PC-3 (cell line): ENCODE measurements at regions not wholly inside any gene's neighbourhood (a gene's known extent, or its start where the extent isn't known, plus 50 kb on each side); places are given as distances from the start of the nearest gene placed in this dataset.

Experiments used
- ATAC-seq: fragments of 200-7000 bp; cut with Tn5 transposase; 2 replicates; pipeline ENCODE4 v1.9.1; 2020; ENCODE audit warnings: mild to moderate bottlenecking, moderate library complexity
- BruUV-seq: library from RNA; stranded (reverse); fragments of 400-500 nt; replicated peaks from 2 replicates; lab custom pipeline; 2021; lab: Mats Ljungman, UMichigan
- CTCF ChIA-PET: fragments of 300-600 bp; sonication (Branson Sonifier 250); formaldehyde crosslinking; loops from one replicate; lab custom pipeline; 2022; ENCODE audit warnings: antibody characterized with exemption; lab: Charles Lee
- POLR2A ChIA-PET: fragments of 300-600 bp; sonication (Branson Sonifier 250); formaldehyde crosslinking; loops from one replicate; lab custom pipeline; 2022; ENCODE audit warnings: antibody characterized with exemption; ENCODE audit not compliant: unreplicated experiment; lab: Charles Lee
- DNase-seq: peaks from one replicate; pipeline ENCODE4 v3.0.0-alpha.2; 2015
- H2AFZ ChIP-seq: fragments of 300-600 bp; sonication (generic); 2 replicates; pipeline ENCODE4 v1.6.0; 2016; ENCODE audit warnings: antibody characterized with exemption, low read length
- H3F3A ChIP-seq: fragments of 300-600 bp; sonication (generic); one replicate; pipeline ENCODE4 v1.6.0; 2017; ENCODE audit warnings: antibody characterized with exemption, low read length, control low read depth, mild to moderate bottlenecking; ENCODE audit not compliant: unreplicated experiment
- H3K27ac ChIP-seq: fragments of 300-600 bp; sonication (generic); 2 replicates; pipeline ENCODE4 v1.5.1; 2016; ENCODE audit warnings: mild to moderate bottlenecking, low read length
- H3K27me3 ChIP-seq: fragments of 300-600 bp; sonication (generic); 2 replicates; pipeline ENCODE4 v1.6.1; 2016; ENCODE audit warnings: low read length, mixed read lengths
- H3K36me3 ChIP-seq: fragments of 300-600 bp; sonication (generic); 2 replicates; pipeline ENCODE4 v1.6.1; 2016; ENCODE audit warnings: low read depth, mixed run types, low read length, mixed read lengths
- H3K4me1 ChIP-seq: fragments of 300-600 bp; sonication (generic); 2 replicates; pipeline ENCODE4 v1.5.1; 2016; ENCODE audit warnings: low read length; ENCODE audit not compliant: insufficient read depth
- H3K4me2 ChIP-seq: fragments of 300-600 bp; sonication (generic); 2 replicates; pipeline ENCODE4 v1.6.0; 2016; ENCODE audit warnings: low read length
- H3K4me3 ChIP-seq: fragments of 300-600 bp; sonication (generic); 2 replicates; pipeline ENCODE4 v1.5.1; 2016; ENCODE audit warnings: mild to moderate bottlenecking, low read length, mixed read lengths
- H3K79me2 ChIP-seq: fragments of 300-600 bp; sonication (generic); 2 replicates; pipeline ENCODE4 v1.6.1; 2017; ENCODE audit warnings: low read length, mixed read lengths
- H3K9ac ChIP-seq: fragments of 300-600 bp; sonication (generic); 2 replicates; pipeline ENCODE4 v1.6.0; 2016; ENCODE audit warnings: mild to moderate bottlenecking, low read length
- H3K9me2 ChIP-seq: fragments of 300-600 bp; sonication (generic); replicated peaks from 2 replicates; pipeline ENCODE4 v1.6.1; 2016; ENCODE audit warnings: mixed run types, low read length, mixed read lengths
- H3K9me3 ChIP-seq: fragments of 300-600 bp; sonication (generic); 2 replicates; pipeline ENCODE4 v1.6.1; 2016; ENCODE audit warnings: low read length, mixed read lengths
- H4K20me1 ChIP-seq: fragments of 300-600 bp; sonication (generic); 2 replicates; pipeline ENCODE4 v1.6.1; 2016; ENCODE audit warnings: low read length, mixed read lengths
- CTCF ChIP-seq: fragments of 300-600 bp; sonication (generic); conservative IDR thresholded peaks from 2 replicates; pipeline ENCODE4 v1.5.1; 2017; ENCODE audit warnings: antibody characterized with exemption, low read depth, mild to moderate bottlenecking, low read length
- EZH2 ChIP-seq: fragments of 300-600 bp; sonication (generic); IDR thresholded peaks from one replicate; pipeline ENCODE4 v1.6.1; 2017; ENCODE audit warnings: antibody characterized with exemption, mild to moderate bottlenecking, low read length; ENCODE audit not compliant: unreplicated experiment
- EZH2phosphoT487 ChIP-seq: fragments of 300-600 bp; sonication (generic); IDR thresholded peaks from 2 replicates; pipeline ENCODE4 v1.6.1; 2018; ENCODE audit warnings: mild to moderate bottlenecking, antibody characterized with exemption, low read length, borderline replicate concordance
- intact Hi-C: fragments of 100-400 bp; cut with micrococcal nuclease; formaldehyde crosslinking; loops from 2 replicates; pipeline ENCODE4 v1.9.0; 2023

GRCh38 chr6:40849546-40849945, 189.5 kb downstream of the UNC5CL start:
- Histone ChIP-seq H2AFZ (no peak overlapping the region), H3K4me2 (no peak overlapping the region), H3F3A (no peaks in the 10 kb centered on the region), H3K4me3 (no peak overlapping the region), H3K9ac (no peak overlapping the region), H3K79me2 (no peaks in the 10 kb centered on the region), H3K9me2 (no peaks in the 10 kb centered on the region), H3K27me3 (0 out of 2 replicates have a peak, but pooled peaks cover 6% of the 10 kb centered on the region), H3K4me1 (no peaks in the 10 kb centered on the region), H3K27ac (no peak overlapping the region), H3K9me3 (no peaks in the 10 kb centered on the region), H4K20me1 (no peaks in the 10 kb centered on the region), H3K36me3 (no peaks in the 10 kb centered on the region)
- TF ChIP-seq EZH2 (no peak), CTCF (no peak), EZH2phosphoT487 (no peak)
- BruUV-seq, result no TSS peak
- no peak for DNase-seq
- ChIA-PET CTCF (no interaction called here), POLR2A (no interaction called here)
- intact Hi-C loops, result loop anchor here (5.0 kb wide), 2 partner anchors 867 to 1502 kb away; no protein-coding TSS in a partner anchor
- ATAC-seq, result no peak

- POLR2A ChIA-PET, result no interaction called here
- Histone ChIP-seq H3K79me2 (no peaks in the 10 kb centered on the region), H3K4me3 (no peak overlapping the region), H3K4me1 (no peaks in the 10 kb centered on the region), H4K20me1 (no peaks in the 10 kb centered on the region), H3F3A (no peaks in the 10 kb centered on the region), H3K36me3 (no peaks in the 10 kb centered on the region), H3K27ac (no peak overlapping the region), H3K9me3 (no peaks in the 10 kb centered on the region), H3K27me3 (peaks cover 10% of the 10 kb centered on the region), H3K9me2 (no peaks in the 10 kb centered on the region), H3K4me2 (no peak overlapping the region), H2AFZ (no peak overlapping the region), H3K9ac (no peak overlapping the region)
- intact Hi-C loops, result loop anchor here (5.0 kb wide), 2 partner anchors 867 to 1502 kb away; no protein-coding TSS in a partner anchor
- CTCF ChIA-PET, result no interaction called here
- TF ChIP-seq EZH2 (no peak), EZH2phosphoT487 (no peak), CTCF (no peak)
- no TSS peak for BruUV-seq
- ATAC-seq (no peak), DNase-seq (no peak)
These were observed 190.0 kb downstream of the UNC5CL start for GRCh38 chr6:40848868-40849514.

GRCh38 chr6:40848038-40848437, 191.0 kb downstream of the UNC5CL start:
- H3K27me3 ChIP-seq, result peaks cover 20% of the 10 kb centered on the region
- ATAC-seq, result no peak

More at GRCh38 chr6:40848038-40848437, 191.0 kb downstream of the UNC5CL start:
- H3K79me2 ChIP-seq, result no peaks in the 10 kb centered on the region
- H3K9me3 ChIP-seq, result no peaks in the 10 kb centered on the region
- no peaks in the 10 kb centered on the region for H3K36me3 ChIP-seq
- no peak for TF ChIP-seq EZH2phosphoT487
- no peak for TF ChIP-seq CTCF
- H3K4me3 ChIP-seq, result no peak overlapping the region
- H3K4me2 ChIP-seq, result no peak overlapping the region
- BruUV-seq, result no TSS peak
- H3K27ac ChIP-seq, result no peak overlapping the region
- no peak for DNase-seq
- no peak overlapping the region for H2AFZ ChIP-seq
- no peaks in the 10 kb centered on the region for H4K20me1 ChIP-seq
- intact Hi-C loops, result loop anchor here (5.0 kb wide), 2 partner anchors 866 to 1501 kb away; no protein-coding TSS in a partner anchor
- no peaks in the 10 kb centered on the region for H3K4me1 ChIP-seq
- no peak overlapping the region for H3K9ac ChIP-seq
- H3K9me2 ChIP-seq, result no peaks in the 10 kb centered on the region
- CTCF ChIA-PET, result no interaction called here
- POLR2A ChIA-PET, result no interaction called here
- H3F3A ChIP-seq, result no peaks in the 10 kb centered on the region
